Upper lobe of left lung (tissue), 4 donors: ENCODE measurements at regions not wholly inside any gene's neighbourhood (a gene's known extent, or its start where the extent isn't known, plus 50 kb on each side); places are given as distances from the start of the nearest gene placed in this dataset.

ENCODE experiments used
- POLR2A ChIP-seq, 4 donors: fragments of 450-650 bp; IDR thresholded peaks; one replicate each; pipeline ENCODE4 v1.5.1; 2016 to 2017; ENCODE audit warnings: antibody characterized with exemption in 4 of 4, mild to moderate bottlenecking in 2 of 4
- TF ChIP-seq, protein P1 (sequence below), 6 experiments: fragments of 450-650 bp in 4 of 6; fragments of 200-600 bp in 2 of 6; sonication (generic) in 2 of 6; IDR thresholded peaks; one replicate each; pipeline ENCODE4 v1.5.1; 2016 to 2019; ENCODE audit warnings: antibody characterized with exemption in 6 of 6

DNA sequence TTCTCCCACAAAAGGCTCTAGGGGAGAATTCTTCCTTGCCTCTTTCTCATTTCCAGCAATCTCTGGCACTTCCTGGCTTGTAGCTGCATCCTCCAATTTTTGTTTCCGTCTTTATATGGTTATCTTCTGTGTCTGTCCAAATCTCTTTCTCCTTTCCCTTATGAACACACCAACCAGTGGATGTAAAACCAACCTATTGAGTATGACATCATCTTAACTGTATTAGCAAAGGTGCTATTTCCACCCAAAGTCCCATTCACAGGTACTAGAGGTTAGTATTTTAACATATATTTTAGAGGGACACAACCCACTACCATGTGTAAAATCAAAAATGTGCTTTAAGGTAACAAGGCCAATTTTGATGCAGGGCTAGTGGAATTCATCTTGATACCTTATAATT, 129.0 kb downstream of the RAP2A start:
- TF ChIP-seq, protein P1, sequence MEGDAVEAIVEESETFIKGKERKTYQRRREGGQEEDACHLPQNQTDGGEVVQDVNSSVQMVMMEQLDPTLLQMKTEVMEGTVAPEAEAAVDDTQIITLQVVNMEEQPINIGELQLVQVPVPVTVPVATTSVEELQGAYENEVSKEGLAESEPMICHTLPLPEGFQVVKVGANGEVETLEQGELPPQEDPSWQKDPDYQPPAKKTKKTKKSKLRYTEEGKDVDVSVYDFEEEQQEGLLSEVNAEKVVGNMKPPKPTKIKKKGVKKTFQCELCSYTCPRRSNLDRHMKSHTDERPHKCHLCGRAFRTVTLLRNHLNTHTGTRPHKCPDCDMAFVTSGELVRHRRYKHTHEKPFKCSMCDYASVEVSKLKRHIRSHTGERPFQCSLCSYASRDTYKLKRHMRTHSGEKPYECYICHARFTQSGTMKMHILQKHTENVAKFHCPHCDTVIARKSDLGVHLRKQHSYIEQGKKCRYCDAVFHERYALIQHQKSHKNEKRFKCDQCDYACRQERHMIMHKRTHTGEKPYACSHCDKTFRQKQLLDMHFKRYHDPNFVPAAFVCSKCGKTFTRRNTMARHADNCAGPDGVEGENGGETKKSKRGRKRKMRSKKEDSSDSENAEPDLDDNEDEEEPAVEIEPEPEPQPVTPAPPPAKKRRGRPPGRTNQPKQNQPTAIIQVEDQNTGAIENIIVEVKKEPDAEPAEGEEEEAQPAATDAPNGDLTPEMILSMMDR (IDR thresholded peaks at IDR 0.05), result no peak
- no peak for TF ChIP-seq POLR2A (IDR thresholded peaks at IDR 0.05)
